Hindlimb muscle (tissue), 1 donor: ENCODE measurements at regions not wholly inside any gene's neighbourhood (a gene's known extent, or its start where the extent isn't known, plus 50 kb on each side); places are given as distances from the start of the nearest gene placed in this dataset.

Experiments used
- DNase-seq: peaks from one replicate; pipeline ENCODE4 v3.0.0-alpha.2; 2013

- DNase-seq = no peak
These were observed 1112.3 kb upstream of the SEMA6A start for GRCh38 chr5:117686926-117687325.

DNA sequence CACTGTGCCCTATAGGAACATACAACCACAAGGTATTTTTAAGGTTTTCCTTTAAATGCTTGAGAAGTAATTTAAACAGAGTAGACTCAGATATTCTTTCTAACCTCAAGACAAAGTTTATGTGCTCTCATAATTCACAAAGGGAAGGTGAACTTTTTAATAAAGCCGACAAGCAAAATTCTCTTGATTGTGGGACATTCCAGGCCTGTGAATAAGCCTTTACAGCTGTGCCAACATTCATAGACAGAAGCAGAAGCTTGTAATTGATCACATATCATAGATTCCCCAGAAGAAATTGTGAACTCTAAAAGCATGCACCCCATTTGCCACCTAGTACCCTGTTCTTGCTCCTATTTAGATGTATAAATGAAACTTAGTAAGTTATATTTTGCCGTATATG lies 1107.8 kb upstream of the SEMA6A start:
- no peak for DNase-seq

GRCh38 chr5:117681431-117682254 lies 1107.0 kb upstream of the SEMA6A start:
- DNase-seq = no peak

DNA sequence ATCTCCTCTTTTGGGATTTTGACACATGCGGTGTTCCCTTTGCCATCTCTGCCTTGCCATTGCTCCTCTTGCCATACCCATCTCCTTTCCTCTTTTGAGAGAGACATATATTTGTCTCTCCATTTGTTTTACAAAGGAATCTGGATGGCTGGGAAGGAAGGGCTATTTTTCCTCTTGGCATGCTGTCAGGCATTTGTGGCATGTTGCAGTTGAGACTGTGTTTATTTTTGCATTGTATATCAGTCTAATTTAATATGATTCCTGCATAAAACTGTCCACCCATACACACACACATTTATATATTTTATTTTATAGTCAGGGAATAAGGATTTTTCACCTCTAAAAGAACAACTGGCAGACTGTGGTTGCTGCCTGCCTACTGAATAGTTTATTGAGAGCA lies 1105.8 kb upstream of the SEMA6A start:
- no peak for DNase-seq

- DNase-seq = no peak
These were observed 1104.4 kb upstream of the SEMA6A start for GRCh38 chr5:117679046-117679445.

- DNase-seq = no peak
These were observed 1101.0 kb upstream of the SEMA6A start for GRCh38 chr5:117675646-117676045.

DNA sequence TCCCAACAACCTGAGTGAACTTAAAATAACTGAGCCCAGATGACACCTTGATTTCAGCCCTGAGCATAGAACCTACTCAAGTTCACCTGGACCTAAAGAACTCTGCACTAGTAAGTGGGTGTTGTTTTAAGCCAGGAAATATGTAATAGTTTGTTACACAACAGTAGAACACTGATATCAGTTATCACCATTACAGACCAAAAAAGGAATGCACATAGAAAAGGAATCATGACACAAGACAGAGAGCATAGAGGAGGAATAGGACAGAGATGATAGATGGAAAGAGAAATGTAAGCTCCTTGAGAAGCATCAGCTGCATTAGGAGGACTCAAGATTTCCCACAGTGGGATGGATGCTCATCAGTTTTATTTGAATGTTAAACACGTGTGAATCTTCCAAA lies 1096.9 kb upstream of the SEMA6A start:
- DNase-seq = no peak

DNA sequence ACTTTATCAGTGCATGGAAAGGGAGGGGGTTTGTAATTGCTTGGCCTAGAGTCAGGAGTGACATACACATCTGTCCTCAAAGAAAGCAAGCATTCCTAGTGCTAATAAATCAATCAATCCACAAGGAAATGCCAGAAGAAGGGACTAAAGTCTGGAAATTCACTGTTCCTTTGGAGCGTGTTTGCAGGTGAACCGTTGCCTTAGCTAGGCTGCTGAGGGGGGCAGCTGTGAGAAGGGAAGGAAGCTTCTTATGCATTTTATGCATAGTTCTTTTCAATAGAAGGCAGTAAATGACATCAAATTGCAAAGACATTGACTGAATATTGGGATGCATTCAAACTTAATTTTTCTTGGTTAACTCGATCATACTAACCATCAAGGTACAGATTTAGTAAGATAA lies 1092.5 kb upstream of the SEMA6A start:
- no peak for DNase-seq

GRCh38 chr5:117665121-117665520 lies 1090.5 kb upstream of the SEMA6A start:
- DNase-seq = no peak

DNA sequence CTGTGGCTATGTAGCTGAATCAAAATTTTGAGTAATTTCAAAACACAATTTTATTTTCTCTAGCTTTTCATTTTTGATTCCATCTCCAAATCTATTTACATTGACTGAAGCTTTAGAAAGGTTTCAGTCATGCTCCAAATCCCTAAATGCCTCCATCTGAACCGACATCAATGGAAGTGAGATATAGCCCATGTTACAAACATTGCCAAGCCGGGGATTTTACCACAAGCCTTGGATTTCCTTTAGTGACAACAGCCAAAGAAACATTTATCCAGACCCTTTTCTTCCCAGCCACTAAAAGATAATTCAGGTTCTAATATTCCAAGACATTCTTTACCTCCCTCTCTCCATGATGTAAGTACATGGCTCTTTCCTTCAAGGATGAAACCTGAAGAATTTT lies 1087.7 kb upstream of the SEMA6A start:
- no peak for DNase-seq

- DNase-seq = no peak
These were observed 1082.9 kb upstream of the SEMA6A start for GRCh38 chr5:117657541-117657940.

DNA sequence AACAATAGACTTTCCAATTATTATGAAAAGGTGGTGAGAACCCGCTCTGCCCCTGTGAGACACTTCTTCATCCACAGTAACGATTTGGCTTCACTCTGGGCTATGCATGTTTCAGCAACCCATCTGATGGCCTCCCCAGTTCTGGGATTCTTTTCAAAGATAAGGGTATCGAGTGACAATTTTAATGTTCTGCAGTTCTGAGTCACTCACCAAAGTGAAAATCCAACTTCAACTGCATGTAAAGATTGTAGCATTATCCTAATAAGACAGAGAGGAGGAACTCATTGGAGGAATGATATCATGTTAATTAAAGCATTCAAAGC lies 1078.3 kb upstream of the SEMA6A start:
- no peak for DNase-seq

DNA sequence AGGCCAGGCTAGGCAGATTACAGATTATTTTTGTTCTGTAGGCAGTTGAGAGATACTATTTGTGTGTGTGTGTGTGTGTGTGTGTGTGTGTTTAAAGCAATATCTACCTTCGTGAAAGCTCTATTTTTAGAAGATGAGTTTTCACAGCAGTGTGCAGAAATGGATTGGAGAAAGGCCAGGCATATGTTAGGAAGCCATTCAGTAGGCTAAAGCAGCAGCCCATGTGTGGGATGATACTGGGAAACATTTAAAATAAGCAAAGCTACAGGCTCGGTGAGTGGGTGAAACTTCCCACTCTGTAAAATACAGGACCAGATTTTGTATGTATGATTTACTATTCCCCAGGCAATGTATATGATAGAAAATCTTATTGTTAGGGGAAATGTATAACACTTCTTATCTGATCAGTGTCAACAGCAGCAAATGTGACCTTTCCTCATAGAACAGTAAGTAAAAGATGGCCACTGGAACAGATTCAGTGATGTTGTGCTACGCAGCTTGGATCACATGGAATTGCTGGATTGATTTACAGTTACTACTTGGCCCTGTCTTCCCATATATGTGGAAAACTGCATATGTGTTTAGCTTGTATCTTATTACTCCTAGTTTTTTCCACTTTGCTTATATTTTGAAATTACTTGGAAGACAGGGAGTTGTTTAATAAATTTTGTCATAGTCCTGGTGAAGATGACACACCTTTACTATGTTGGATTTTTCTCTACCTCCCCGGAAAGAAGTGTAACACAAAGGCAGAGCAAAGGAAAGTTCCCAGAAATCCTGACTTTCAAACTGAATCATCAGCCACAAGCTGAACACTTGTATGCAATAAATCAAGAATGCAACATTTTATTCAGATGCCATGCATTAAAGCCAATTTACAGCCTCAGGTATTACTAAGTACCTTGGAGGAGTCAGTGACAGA lies 1077.7 kb upstream of the SEMA6A start:
- DNase-seq = peak; percentile 54

DNA sequence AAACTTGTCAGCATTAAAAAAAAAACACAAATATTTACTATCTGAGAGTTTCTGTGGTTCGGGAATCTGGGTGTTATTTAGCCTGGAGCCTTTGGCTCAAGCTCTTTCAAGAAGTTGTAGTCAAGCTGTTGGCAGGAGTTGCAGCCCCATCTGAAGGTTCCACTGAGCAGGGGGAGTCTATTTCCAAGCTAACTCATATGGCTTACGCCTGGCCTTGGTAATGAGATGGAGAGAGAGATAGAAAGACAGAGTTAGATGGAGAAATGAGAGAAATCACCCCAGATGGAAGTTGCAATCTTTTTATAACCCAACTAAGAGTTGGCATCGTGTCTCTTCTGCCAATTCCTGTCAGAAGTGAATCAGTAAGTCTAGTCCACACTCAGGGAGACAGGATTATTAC lies 1075.2 kb upstream of the SEMA6A start:
- no peak for DNase-seq

DNA sequence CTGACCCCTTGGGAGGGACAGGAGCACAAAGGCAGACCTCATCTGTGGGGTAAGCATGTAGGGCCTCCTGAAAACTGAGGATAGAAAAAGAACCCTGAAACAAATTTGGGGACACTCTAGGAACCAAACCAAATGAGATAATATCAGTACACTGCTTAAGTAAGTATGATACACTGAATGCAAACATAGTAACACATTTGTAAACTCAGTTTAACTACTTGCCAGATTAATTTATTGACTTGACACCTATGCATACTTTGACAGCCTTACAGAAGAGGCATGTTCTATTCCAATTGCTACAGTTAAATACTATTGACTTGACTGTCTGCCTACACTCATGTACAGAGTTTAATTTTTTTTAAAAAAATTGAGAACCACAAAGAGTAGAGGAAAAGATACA lies 1070.8 kb upstream of the SEMA6A start:
- no peak for DNase-seq

DNA sequence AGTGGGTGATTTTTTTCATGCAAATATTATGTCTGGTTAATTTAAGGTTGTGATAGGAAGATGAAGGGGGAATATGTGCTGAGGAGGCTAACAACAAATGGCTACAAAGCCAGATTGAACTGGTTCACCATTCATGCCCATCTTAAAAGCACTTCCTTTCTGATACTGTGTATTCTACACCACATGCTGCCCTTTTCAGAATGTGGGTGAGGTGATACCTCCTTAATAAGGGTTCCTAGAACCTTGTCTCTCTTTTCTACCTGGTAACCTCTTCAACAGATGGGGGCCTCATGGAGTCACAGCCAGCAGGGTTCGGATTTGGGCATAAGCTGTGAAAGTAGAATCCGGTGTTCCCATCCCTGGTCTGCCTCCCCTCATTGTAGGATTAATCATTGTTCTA lies 1064.0 kb upstream of the SEMA6A start:
- DNase-seq = no peak

GRCh38 chr5:117633093-117633492 lies 1058.5 kb upstream of the SEMA6A start:
- DNase-seq = no peak

- DNase-seq = no peak
These were observed 1049.6 kb upstream of the SEMA6A start for GRCh38 chr5:117624201-117624600.

GRCh38 chr5:117623042-117623805 lies 1048.6 kb upstream of the SEMA6A start:
- peak; percentile 57 for DNase-seq

DNA sequence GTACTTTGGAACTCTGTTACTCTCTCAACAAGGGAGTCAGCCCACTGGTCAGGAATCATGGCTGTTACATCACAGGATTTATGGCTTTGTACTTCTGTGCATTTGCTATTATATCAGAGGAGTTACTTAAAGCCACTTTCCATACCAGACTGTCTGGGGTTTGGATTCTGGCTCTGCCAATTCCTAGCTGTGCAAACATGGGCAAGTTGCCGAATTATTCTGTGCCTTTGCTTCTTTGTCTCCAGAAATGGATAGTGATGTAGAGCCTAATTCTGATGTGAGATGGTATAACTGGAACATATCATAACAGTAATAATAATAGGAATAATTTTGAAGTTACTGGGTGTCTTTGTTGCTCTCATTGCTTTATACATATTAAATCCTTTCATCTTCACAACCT lies 1047.3 kb upstream of the SEMA6A start:
- DNase-seq = no peak

- no peak for DNase-seq
These were observed 1040.6 kb upstream of the SEMA6A start for GRCh38 chr5:117615226-117615625.

- no peak for DNase-seq
These were observed 1039.8 kb upstream of the SEMA6A start for GRCh38 chr5:117614408-117614807.

DNA sequence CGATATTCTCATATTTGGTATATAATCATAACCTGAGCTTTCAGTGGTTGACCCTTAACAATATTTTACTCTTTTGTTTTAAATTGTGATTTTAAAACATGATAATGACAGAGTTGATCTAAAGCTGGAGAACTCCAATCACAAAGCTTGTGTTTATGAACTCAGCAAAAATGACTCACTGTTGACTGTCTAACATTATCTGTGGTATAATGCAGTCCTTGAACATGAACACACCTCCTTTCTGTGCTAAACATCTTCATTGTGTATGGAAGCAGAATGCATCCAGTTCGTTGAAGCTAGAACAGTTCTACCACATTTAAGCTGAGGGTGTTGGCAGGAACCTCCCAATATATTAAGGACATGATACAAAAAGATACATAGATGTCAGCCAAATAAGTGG lies 1030.2 kb upstream of the SEMA6A start:
- no peak for DNase-seq
